Stimulated activated CD8-positive, alpha-beta memory T cell treated with anti-CD3 and anti-CD28 coated beads, Interleukin-15, amount 100 ng/mL, for 48 hours (primary cell): ENCODE measurements at regions not wholly inside any gene's neighbourhood (a gene's known extent, or its start where the extent isn't known, plus 50 kb on each side); places are given as distances from the start of the nearest gene placed in this dataset.

ENCODE experiments used
- DNase-seq, 2 donors: peaks; one replicate each; pipeline ENCODE4 v3.0.0-alpha.2; 2020; ENCODE audit warnings: low read depth in 2 of 2

DNA sequence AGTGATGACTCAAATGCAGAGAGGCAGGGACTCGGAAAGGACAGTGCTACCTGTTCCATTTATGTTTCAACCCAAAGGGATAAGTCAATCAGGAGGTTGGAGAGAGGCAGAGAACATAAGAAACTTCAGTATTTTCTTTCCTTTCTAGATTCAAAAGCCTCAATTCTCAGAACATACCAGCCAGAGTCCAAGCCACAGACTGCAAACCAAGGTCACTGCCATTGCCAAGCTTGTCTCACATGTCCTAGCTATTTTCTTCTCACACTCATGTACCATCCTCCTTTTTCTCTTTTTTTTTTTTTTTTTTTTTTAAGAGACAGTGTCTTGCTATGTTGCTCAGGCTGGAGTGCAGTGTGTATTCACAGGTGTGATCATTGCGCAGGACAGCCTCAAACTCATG lies 111.7 kb upstream of the AKIP1 start:
- no peak for DNase-seq

DNA sequence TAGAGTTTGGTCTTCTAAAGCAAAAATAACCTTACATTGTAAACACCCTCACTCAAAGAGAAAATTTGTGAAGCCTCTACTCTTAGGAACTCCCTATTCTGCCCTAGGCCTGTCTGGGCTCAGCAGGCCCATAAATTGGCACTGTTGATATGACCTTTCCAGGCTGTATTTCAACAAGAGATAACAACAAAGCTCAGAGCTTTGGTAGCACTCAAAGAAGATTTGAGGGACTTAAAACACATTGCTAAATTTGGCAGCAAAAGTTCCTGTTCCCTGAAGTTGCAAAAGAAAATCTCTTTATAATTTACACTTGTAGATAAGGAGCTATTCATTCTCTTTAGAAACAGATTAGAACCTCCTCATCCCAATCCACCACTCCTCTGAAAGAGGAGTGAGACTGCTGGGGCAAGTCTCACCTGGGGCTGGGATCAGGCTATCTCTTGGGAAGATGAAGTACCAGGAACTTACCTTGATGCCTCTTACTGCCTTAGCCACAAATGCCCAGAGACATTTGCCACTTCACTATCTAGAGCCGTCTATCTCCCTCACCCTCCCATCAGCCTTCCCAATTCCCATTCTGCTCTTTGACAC lies 110.4 kb upstream of the AKIP1 start:
- DNase-seq = no peak

DNA sequence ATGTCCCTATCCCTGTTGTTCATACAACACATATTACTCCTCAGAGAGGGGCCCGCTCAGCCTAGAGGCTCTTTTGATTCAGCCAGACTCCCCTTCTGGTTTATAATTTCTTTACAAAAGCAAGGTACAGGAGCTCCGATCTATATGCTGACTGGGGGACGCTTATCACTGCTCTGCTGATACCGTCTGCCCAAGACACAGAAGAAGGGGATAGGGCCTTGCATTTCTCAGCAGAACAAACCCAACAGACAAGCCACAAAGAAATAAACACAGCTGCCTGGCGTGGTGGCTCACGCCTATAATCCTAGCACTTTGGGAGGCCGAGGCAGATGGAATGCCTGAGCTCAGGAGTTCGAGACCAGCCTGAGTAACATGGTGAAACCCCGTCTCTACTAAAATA lies 109.9 kb upstream of the AKIP1 start:
- DNase-seq = no peak

DNA sequence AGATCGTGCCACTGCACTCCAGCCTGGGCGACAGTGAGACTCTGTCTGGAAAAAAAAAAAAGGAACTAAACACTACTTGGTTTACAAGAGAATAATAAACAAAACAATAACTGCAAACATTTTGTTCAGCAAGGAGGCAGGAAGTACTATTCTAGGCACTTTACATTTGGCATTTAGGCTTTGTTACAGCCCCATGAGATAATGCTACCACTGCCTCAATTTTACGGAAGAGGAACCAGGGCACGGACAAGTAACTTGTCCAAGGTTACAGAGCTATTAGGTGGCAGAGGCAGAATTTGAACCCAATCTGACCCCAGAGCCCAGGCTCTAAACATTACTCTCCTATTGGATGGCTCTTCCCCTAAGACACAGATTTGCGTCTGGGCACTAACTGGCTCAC lies 108.7 kb upstream of the AKIP1 start:
- no peak for DNase-seq

DNA sequence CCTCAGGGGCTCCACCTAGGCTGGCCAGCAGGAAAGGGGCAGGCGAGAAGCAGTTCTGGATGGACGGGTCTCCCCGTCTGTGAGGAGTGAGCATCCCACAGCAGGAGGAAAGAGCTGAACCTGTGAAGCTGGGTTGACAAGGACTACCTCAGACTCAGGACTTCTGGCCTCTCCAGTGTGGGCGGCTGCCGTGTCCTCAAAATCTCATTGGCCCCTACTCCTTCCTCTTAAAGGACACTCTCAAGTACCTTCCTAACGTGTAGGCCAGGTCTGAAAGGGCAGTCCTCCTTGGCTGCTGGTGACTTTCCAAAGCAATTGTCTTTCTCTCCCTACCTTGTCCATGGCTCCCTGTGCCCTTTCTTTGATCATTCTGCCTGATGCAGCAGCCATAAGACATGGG lies 107.0 kb upstream of the AKIP1 start:
- no peak for DNase-seq

DNA sequence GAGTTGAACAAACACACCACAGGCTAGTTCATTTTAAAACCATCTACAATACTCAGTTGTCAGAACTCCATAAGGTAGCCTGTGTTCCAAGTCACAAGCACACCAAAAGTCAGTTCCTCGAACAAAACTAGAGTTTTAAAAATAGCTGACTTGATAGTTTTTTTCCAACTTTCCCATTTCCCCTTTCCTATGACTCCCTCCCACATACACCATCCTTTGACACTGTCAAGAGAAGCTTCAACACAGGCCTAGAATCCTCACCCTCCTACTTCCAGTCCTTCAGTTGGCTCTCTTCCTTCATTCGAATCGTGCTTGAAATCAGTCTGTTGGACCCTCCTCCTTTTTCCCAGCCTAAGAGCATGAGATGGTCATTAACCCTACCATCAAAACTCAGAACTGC lies 105.7 kb upstream of the AKIP1 start:
- no peak for DNase-seq

DNA sequence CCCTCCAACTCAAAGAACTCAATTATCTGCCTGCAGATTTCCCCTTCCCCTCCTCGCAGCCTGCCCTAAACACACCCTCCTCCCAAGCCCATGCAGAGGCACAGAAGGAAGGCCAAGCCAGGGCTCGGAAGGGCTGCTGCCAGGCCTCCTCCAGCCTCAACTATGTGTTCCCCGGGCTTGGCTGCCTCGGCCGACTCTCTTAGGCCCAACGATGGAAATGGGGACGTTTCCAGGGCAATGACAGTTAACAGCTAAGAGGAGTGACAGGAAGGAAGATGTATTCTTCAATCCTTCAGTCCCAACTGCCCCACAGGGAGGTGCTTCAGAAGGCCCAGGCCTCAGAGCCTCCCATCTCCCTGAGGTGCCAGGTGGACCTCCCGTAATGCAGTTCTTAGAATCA lies 104.0 kb upstream of the AKIP1 start:
- no peak for DNase-seq

GRCh38 chr11:8807544-8808225 lies 103.3 kb upstream of the AKIP1 start:
- DNase-seq = no peak

GRCh38 chr11:8808226-8808585 lies 102.8 kb upstream of the AKIP1 start:
- DNase-seq = no peak

- no peak for DNase-seq
Measured at GRCh38 chr11:8809241-8809938, 101.6 kb upstream of the AKIP1 start.

- no peak for DNase-seq
Measured at GRCh38 chr11:8809939-8810539, 101.0 kb upstream of the AKIP1 start.

GRCh38 chr11:8810540-8811301 lies 100.3 kb upstream of the AKIP1 start:
- no peak for DNase-seq

DNA sequence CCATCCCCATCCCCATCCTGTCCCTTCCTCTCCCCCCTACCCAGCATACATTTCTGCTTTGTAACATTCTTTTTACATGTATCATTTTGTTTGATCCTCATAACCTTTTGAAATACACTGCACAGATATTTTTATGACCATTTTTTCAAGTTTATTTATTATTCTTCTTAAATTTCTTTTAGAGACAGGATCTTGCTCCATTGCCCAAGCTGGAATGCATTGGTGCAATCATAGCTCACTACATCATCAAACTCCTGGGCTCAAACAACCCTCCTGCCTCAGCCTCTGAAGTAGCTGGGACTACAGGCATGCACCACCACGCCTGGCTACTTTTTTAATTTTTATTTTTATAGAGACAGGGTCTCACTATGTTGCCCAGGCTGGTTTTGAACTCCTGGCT lies 99.4 kb upstream of the AKIP1 start:
- no peak for DNase-seq

DNA sequence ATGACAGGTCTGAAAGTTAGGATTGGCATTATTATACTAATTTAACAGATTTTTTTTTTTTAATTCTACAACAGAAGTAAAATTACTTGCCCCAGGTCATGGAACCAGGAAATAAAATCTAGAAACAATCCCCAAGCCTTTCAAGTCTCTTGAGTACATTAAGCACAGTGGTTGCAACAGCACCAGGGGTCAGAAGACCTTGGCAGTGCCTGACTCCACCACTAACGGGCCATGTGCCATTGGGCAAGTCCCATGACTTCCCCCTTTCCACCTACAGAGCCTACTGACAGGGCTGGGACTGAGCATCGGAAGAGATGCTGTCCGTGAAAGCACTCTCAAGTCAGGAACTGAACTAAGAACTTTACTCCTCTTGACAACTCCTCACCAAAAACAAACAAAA lies 98.6 kb upstream of the AKIP1 start:
- no peak for DNase-seq

- DNase-seq = peak; percentile 36 to 43
Measured at GRCh38 chr11:8813658-8814057, 97.3 kb upstream of the AKIP1 start.

DNA sequence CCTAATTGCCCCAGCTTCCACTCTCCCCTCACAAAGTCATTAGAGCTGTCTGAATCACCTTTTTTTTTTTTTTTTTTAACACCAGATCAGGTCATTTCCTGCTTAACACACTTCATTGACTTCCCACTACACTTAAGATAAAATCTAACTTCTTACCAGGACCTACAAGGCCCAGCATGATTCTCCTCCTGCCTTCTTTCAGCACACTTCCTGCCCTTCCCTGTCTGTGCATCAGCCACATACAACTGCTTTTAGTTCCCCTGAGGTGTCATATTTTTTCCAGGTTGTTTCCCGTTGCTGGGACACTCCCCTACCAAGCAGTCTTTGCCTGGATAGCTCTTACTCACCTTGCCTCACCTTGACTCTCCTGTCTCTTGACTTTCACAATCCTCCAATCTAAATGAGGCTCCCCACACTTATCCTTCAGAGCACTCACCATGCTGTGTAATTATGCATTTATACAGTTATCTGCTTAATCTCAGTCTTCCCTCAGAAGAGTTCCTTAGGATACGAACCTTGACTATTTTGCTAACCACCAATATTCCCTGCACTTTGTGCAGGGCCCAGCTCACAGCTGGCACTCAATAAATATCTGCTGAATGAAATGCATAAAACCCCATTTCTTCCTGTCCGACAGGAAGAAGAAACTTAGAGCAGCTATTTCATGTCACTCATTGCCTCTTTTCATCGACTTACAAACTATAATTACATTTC lies 96.6 kb upstream of the AKIP1 start:
- no peak for DNase-seq

- DNase-seq = no peak
Measured at GRCh38 chr11:8814923-8815240, 96.1 kb upstream of the AKIP1 start.

- no peak for DNase-seq
Measured at GRCh38 chr11:8818421-8818820, 92.6 kb upstream of the AKIP1 start.

DNA sequence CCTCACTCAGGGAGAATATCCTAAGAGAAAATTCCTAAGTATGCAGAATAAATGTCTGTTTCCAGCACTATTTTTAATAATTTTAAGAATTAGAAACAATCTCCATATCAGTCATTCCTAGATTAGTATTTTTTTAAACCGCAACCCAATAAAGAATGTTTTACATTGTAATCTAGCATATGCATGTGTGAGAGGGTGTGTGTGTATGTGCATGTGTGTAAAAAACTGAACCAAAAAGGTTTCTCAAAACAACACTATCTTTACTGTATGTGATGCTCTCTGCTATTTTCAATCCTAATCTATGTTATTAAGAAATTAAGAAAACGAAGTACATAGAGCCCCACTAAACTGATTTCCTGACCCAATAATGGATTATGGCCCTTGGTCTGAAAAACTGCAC lies 90.6 kb upstream of the AKIP1 start:
- no peak for DNase-seq

DNA sequence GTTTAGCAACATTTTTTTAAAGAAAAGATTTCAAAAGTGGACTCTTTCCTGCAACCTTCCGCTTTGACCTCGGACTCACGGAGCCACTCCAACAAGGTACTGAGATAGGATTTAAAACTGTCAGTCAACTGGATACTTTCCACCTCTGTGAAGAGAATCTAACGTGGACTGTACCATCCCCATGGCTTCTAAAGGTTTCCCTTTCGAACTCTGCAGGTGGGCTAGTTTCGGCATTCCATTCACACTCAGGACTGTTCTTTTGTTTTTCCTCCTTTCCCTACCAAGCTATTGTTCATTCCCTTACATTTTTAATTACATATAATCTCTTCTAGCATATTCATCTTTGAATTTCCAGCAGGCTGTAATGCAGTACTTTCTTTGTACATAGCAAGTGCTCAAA lies 88.5 kb upstream of the AKIP1 start:
- DNase-seq = no peak

DNA sequence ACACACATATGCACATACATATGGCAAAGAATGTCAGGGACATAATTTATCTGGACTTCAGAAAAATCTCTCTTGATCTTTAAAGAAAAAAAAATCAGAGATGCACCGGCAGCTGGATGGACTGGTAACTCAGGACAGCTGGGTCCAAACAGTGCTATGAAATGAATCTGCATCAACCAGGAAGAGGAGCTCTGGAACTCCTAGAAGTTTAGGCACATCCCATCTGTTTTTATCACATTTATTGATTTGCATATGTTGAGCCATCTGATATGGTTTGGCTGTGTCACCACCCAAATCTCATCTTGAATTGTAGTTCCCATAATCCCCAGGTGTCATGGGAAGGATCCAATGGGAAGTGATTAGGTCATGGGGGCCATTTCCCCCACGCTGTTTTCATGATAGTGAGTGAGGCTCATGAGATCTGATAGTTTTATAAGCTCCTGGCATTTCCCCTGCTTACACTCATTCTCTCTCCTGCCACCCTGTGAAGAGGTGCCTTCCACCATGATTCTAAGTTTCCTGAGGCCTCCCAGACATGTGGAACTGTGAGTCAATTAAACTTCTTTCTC lies 87.7 kb upstream of the AKIP1 start:
- DNase-seq = no peak
